RWPE1 (cell line): ENCODE measurements at regions not wholly inside any gene's neighbourhood (a gene's known extent, or its start where the extent isn't known, plus 50 kb on each side); places are given as distances from the start of the nearest gene placed in this dataset.

Source experiments
- CTCF ChIA-PET: fragments of 350-600 bp; sonication (Branson Sonifier 250); formaldehyde crosslinking; extraction: SDS; loops from one replicate; lab custom pipeline; 2021; lab: Yijun Ruan, JAX
- POLR2A ChIA-PET: fragments of 400-600 bp; formaldehyde crosslinking; extraction: SDS; loops from one replicate; lab custom pipeline; 2020; ENCODE audit warnings: antibody characterized with exemption; ENCODE audit not compliant: low non-redundant PET; lab: Yijun Ruan, JAX
- DNase-seq: peaks from one replicate; pipeline ENCODE4 v3.0.0; 2012; ENCODE audit warnings: low spot score
- H3K27ac ChIP-seq: fragments of 450-650 bp; 2 replicates; pipeline ENCODE4 v1.5.1; 2017
- TF ChIP-seq, protein P1 (sequence below): fragments of 450-650 bp; conservative IDR thresholded peaks from 2 replicates; pipeline ENCODE4 v1.5.1; 2017; ENCODE audit warnings: low read depth, mild to moderate bottlenecking

DNA sequence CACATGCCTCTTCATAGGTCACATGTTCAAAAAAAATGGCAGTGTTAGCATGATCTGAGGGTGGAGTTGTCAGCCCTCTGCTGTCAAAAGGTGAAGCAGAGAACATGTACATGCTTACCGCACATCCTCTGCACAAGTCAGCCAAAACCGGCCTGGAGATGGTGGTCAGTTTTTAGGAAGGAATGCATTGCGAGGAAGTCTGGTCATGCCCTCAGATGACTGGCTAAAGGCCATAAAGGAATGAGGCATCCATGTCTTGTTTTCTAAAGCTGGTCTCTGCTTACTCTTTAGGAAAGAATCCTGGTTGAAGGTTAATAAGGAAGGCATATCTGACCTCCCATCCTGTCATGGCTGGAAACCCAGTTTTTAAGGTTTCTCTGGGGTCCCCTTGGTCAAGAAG lies 292.0 kb upstream of the CCDC54 start:
- H3K27ac ChIP-seq, result no peak overlapping the region
- no peak for DNase-seq
- TF ChIP-seq, protein P1, sequence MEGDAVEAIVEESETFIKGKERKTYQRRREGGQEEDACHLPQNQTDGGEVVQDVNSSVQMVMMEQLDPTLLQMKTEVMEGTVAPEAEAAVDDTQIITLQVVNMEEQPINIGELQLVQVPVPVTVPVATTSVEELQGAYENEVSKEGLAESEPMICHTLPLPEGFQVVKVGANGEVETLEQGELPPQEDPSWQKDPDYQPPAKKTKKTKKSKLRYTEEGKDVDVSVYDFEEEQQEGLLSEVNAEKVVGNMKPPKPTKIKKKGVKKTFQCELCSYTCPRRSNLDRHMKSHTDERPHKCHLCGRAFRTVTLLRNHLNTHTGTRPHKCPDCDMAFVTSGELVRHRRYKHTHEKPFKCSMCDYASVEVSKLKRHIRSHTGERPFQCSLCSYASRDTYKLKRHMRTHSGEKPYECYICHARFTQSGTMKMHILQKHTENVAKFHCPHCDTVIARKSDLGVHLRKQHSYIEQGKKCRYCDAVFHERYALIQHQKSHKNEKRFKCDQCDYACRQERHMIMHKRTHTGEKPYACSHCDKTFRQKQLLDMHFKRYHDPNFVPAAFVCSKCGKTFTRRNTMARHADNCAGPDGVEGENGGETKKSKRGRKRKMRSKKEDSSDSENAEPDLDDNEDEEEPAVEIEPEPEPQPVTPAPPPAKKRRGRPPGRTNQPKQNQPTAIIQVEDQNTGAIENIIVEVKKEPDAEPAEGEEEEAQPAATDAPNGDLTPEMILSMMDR, result no peak
- ChIA-PET POLR2A (no interaction called here), CTCF (no interaction called here)

DNA sequence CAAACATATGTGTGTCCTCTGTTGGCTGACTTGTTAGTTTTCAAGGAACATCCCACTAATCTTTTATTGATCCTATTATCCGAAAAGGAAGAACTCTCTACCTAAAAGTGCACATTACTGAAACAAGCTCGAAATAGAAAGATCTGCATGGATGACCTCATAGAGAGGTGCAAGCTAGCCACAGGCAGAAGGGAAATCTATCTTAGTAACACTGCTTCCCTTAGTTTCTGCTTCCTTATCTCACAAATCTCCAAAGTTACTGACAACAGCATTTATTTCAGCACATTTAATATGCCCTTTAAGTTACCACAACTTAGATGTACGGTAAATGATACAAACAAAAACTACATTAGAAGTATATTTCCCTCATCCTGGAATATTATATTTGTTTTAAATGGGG lies 285.1 kb upstream of the CCDC54 start:
- TF ChIP-seq, protein P1, result no peak
- POLR2A ChIA-PET, result no interaction called here
- CTCF ChIA-PET, result no interaction called here
- H3K27ac ChIP-seq, result no peak overlapping the region
- no peak for DNase-seq

DNA sequence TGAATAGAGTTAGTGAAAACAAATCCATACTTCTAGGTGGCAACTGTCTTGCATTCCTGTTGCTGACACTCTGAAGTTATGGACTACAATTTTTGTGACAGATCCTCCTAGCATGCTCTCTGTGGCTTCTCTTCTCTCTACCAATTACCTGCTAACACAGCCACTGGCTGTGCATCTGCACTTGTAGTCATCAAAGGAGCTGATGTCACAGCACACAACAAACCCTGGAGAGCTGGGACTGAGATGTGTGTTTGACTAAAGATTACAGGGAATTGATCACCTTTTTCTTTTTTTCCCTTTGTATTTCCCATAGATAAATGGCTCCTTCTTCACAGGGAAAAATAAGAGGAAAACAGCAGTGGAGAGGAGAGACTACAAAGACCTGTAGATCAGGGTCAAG lies 278.4 kb upstream of the CCDC54 start:
- POLR2A ChIA-PET, result no interaction called here
- TF ChIP-seq, protein P1, result no peak
- no peak for DNase-seq
- CTCF ChIA-PET, result interaction anchor here (0.6 to 0.7 kb wide), 2 partner anchors 20 to 1808 kb away, joined by 3 read pairs; no protein-coding TSS in a partner anchor
- H3K27ac ChIP-seq, result no peak overlapping the region

DNA sequence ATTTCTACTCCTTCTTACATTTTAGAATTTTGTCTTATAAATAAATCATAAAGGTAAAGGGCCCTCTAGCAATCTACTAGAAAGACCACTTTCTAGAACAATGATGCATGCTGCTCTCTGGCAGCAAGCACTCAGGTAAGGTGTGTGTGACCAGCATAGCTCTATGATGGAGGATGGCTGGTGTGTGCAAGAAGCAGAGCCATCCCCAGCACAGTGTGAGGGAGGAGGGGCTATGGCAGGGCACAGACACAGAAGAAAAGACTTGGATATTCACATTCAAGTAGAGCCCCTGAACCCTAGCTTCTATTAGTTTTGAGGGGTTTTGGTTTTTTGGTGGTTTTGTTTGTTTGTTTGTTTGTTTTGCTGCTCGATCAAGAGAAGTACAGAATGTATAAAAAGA lies 277.1 kb upstream of the CCDC54 start:
- DNase-seq, result no peak
- TF ChIP-seq, protein P1, result no peak
- ChIA-PET POLR2A (no interaction called here), CTCF (interaction anchor here (0.9 kb wide), 1 partner anchor 35 kb away, joined by 3 read pairs; no protein-coding TSS in a partner anchor)
- H3K27ac ChIP-seq, result no peak overlapping the region

DNA sequence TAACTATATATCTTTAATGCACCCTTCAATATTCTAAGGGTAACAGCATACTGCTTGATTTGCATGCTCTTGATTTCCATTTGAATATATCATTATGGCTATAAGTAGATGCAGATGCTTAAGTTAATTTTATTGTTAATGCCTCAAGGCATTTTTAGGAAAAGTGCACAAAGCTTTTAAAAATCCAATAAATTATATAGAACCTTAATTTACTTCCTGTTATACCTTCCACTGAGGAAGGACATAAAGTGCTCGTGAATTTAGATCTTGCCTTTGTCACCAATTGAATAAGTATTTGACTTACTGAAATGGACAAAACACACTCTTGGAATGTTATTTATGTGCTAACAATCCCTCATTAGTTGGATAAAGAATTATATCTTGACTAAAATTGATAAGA lies 276.7 kb upstream of the CCDC54 start:
- no peak overlapping the region for H3K27ac ChIP-seq
- POLR2A ChIA-PET, result no interaction called here
- CTCF ChIA-PET, result interaction anchor here (0.9 kb wide), 1 partner anchor 36 kb away, joined by 3 read pairs; no protein-coding TSS in a partner anchor
- DNase-seq, result no peak
- TF ChIP-seq, protein P1, result no peak

DNA sequence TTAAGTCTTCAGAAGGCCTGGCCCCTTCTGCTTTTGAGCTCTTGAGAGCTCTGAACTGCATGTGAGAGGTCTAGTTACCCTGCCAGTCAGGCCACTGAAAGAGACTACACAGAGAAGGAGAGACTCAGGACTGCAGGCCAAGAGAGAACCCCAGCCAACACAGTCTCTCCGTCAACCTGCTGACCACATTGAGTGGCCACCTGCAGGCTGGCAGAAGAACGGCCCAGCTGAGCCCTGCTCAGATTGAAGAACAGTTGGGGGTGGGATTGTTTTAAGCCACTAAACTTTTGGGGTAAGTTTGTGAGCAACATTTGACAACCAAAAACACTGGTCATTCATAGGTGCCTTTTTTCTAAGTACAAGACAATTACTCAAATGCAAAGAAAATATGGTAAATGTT lies 273.5 kb upstream of the CCDC54 start:
- POLR2A ChIA-PET, result no interaction called here
- CTCF ChIA-PET, result interaction anchor here (0.9 kb wide), 1 partner anchor 133 kb away, joined by 3 read pairs; no protein-coding TSS in a partner anchor

More for the DNA sequence above, 273.5 kb upstream of the CCDC54 start:
- H3K27ac ChIP-seq, result no peak overlapping the region
- no peak for DNase-seq
- TF ChIP-seq, protein P1, result no peak
